Activated T-cell treated with anti-CD3 and anti-CD28 coated beads, Interleukin-2, amount 50 U/mL, for 24 hours (primary cell): ENCODE measurements at regions not wholly inside any gene's neighbourhood (a gene's known extent, or its start where the extent isn't known, plus 50 kb on each side); places are given as distances from the start of the nearest gene placed in this dataset.
A peak's percentile ranks its signal among the peaks of the same experiment; 100 is the strongest.

Experiments used
- DNase-seq: peaks from one replicate; pipeline ENCODE4 v3.0.0-alpha.2; 2020
- H3K27ac Mint-ChIP-seq: 2 replicates; pipeline ENCODE4 v1.8.0; 2020; ENCODE audit warnings: mild to moderate bottlenecking, mixed read lengths
- H3K27me3 Mint-ChIP-seq: 2 replicates; pipeline ENCODE4 v1.8.0; 2020; ENCODE audit warnings: mixed read lengths
- H3K36me3 Mint-ChIP-seq: 2 replicates; pipeline ENCODE4 v1.8.0; 2020; ENCODE audit warnings: low read depth, mixed read lengths
- H3K4me1 Mint-ChIP-seq: 2 replicates; pipeline ENCODE4 v1.8.0; 2020; ENCODE audit warnings: low read depth, mixed read lengths
- H3K4me3 Mint-ChIP-seq: 2 replicates; pipeline ENCODE4 v1.8.0; 2020; ENCODE audit warnings: mild to moderate bottlenecking, moderate library complexity, mixed read lengths
- H3K9me3 Mint-ChIP-seq: 2 replicates; pipeline ENCODE4 v1.8.0; 2020; ENCODE audit warnings: mixed read lengths

- DNase-seq, result no peak
- no peaks in the 10 kb centered on the region for H3K9me3 Mint-ChIP-seq
- no peaks in the 10 kb centered on the region for H3K4me1 Mint-ChIP-seq
- H3K36me3 Mint-ChIP-seq, result no peaks in the 10 kb centered on the region
- H3K27ac Mint-ChIP-seq, result no peak overlapping the region
- no peak overlapping the region for H3K4me3 Mint-ChIP-seq
- H3K27me3 Mint-ChIP-seq, result peaks cover 6% of the 10 kb centered on the region
These were observed 248.1 kb downstream of the HS3ST3A1 start for GRCh38 chr17:13353590-13353989.

GRCh38 chr17:13352747-13353415 lies 248.8 kb downstream of the HS3ST3A1 start:
- H3K36me3 Mint-ChIP-seq, result no peaks in the 10 kb centered on the region
- H3K27me3 Mint-ChIP-seq, result peaks cover 6% of the 10 kb centered on the region
- no peaks in the 10 kb centered on the region for H3K4me1 Mint-ChIP-seq
- DNase-seq, result no peak
- no peak overlapping the region for H3K4me3 Mint-ChIP-seq
- no peak overlapping the region for H3K27ac Mint-ChIP-seq
- H3K9me3 Mint-ChIP-seq, result no peaks in the 10 kb centered on the region

DNA sequence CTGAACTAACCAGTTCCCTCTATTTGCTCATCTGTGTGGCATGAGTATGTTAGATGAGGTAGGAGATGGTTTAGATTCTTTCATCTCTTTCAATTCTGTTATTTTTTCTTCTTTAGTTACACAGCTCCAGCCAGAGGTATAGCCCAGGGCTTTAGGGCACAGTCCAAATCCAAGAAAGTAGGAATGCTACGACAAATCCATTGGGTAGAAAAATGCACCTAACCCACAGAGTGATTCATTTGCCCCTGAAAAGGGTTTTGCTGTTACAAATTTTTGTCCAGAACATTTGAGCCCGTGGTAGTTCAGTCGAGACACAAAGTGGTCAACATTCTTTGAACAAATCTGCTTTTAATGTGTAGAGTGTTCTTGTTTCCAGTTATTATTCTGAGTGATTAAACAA lies 250.7 kb downstream of the HS3ST3A1 start:
- Mint-ChIP-seq H3K27me3 (peaks cover 6% of the 10 kb centered on the region), H3K36me3 (no peaks in the 10 kb centered on the region), H3K4me3 (no peak overlapping the region), H3K4me1 (peaks cover 14% of the 10 kb centered on the region), H3K9me3 (peaks cover 5% of the 10 kb centered on the region), H3K27ac (no peak overlapping the region)
- DNase-seq, result no peak

GRCh38 chr17:13350466-13350865 lies 251.3 kb downstream of the HS3ST3A1 start:
- peaks cover 6% of the 10 kb centered on the region for H3K27me3 Mint-ChIP-seq
- no peak overlapping the region for H3K27ac Mint-ChIP-seq
- H3K4me3 Mint-ChIP-seq, result no peak overlapping the region
- peaks cover 5% of the 10 kb centered on the region for H3K9me3 Mint-ChIP-seq
- peaks cover 17% of the 10 kb centered on the region for H3K4me1 Mint-ChIP-seq
- H3K36me3 Mint-ChIP-seq, result no peaks in the 10 kb centered on the region
- no peak for DNase-seq

DNA sequence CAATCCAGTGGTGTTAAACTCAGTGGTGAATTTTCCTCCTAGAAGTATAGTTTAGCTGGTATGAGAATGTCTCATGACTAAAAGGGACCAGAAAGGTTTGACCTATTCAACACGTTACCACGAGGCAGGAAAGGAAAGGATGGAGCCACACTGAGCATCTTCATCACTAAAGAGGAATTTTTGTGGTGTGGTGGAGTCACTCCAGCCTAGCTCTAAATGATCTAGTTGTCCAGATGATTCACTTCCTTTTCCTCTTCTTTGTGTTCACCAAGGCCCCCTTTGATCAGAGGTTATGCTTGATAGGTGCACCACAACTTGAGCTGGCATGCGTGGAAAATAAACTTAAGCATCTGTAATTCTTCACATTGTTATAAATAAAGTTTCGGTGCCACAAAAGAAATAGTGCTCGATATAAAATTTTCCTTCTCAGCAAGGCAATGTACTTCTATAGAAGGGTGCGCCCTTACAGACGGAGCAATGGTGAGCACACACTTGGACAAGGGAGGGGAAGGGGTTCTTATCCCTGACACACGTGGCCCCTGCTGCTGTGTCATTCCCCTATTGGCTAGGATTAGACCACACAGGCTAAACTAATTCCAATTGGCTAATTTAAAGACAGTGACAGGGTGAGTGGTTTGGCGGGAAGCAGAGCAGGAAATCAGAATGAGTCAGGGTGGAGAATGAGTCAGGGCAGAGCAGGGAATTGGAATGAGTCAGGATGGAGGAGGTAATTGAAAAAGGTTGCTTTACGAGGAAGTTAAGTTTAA lies 254.6 kb downstream of the HS3ST3A1 start:
- DNase-seq, result no peak

GRCh38 chr17:13346592-13346991 lies 255.1 kb downstream of the HS3ST3A1 start:
- peaks cover 17% of the 10 kb centered on the region for H3K4me1 Mint-ChIP-seq
- peaks cover 11% of the 10 kb centered on the region for H3K27me3 Mint-ChIP-seq
- DNase-seq, result no peak
- no peak overlapping the region for H3K4me3 Mint-ChIP-seq
- peak overlapping the region; percentile 30 for H3K27ac Mint-ChIP-seq
- no peaks in the 10 kb centered on the region for H3K36me3 Mint-ChIP-seq
- peaks cover 5% of the 10 kb centered on the region for H3K9me3 Mint-ChIP-seq

More for the DNA sequence above, 254.6 kb downstream of the HS3ST3A1 start:
- Mint-ChIP-seq H3K4me3 (no peak overlapping the region), H3K27ac (peak overlapping the region; percentile 73), H3K9me3 (peaks cover 5% of the 10 kb centered on the region), H3K27me3 (peaks cover 11% of the 10 kb centered on the region), H3K4me1 (peaks cover 17% of the 10 kb centered on the region), H3K36me3 (no peaks in the 10 kb centered on the region)

DNA sequence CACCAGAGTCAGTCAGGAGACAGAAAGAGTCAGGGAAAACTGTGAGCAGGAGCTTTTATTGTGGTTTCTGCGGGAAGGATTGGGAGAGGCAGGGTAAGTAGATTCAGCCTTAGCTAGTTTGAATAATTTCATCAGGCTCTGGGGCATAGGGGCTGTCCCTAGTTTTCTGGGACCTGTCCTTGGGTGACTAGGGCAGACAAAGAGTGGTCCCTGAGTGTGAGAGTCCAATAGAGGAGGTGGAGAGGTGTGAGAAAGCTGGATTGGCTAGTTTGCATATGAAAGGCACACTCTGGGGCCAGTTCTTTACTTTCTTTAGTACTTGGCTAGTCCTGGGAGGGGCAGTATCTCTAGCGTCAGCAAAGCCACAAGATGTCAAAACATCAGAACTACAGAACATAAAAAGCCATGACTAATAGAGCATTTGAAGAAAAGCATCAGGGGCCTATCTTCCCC lies 255.6 kb downstream of the HS3ST3A1 start:
- H3K27ac Mint-ChIP-seq, result peak overlapping the region; percentile 30
- no peak overlapping the region for H3K4me3 Mint-ChIP-seq
- H3K27me3 Mint-ChIP-seq, result peaks cover 12% of the 10 kb centered on the region
- no peaks in the 10 kb centered on the region for H3K36me3 Mint-ChIP-seq
- peaks cover 17% of the 10 kb centered on the region for H3K4me1 Mint-ChIP-seq
- no peak for DNase-seq
- peaks cover 5% of the 10 kb centered on the region for H3K9me3 Mint-ChIP-seq

GRCh38 chr17:13338421-13338820 lies 263.3 kb downstream of the HS3ST3A1 start:
- Mint-ChIP-seq H3K27ac (no peak overlapping the region), H3K4me3 (no peak overlapping the region), H3K4me1 (peaks cover 4% of the 10 kb centered on the region), H3K27me3 (peaks cover 44% of the 10 kb centered on the region), H3K9me3 (no peaks in the 10 kb centered on the region), H3K36me3 (no peaks in the 10 kb centered on the region)
- DNase-seq, result no peak

DNA sequence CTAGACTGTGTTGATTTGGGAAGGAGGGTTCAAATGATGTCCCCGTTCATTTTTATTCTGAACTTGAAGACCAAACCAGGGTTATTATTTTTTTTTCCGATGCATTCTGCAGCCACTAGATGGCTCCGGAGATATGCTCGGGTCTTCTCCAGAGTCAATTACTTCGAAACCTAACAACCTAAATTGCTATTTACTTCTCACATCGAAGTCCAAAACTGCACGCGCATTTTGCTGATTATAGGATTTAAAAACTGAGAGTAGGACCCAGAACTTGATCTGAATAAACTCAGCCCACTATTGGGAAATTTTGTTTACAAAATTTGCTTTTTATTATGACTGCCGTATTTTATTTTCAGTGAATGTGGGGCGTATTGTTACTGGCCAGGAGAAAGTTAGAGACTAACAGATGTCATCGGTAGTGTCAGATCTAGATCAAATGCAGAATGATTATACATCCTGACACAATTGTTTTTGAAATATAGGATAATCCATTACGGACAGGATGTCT lies 263.8 kb downstream of the HS3ST3A1 start:
- no peak overlapping the region for H3K27ac Mint-ChIP-seq
- H3K27me3 Mint-ChIP-seq, result peaks cover 44% of the 10 kb centered on the region
- H3K36me3 Mint-ChIP-seq, result no peaks in the 10 kb centered on the region
- H3K4me1 Mint-ChIP-seq, result peaks cover 4% of the 10 kb centered on the region
- H3K4me3 Mint-ChIP-seq, result no peak overlapping the region
- no peaks in the 10 kb centered on the region for H3K9me3 Mint-ChIP-seq
- no peak for DNase-seq

- Mint-ChIP-seq H3K27ac (no peak overlapping the region), H3K9me3 (no peaks in the 10 kb centered on the region), H3K4me3 (no peak overlapping the region), H3K4me1 (peaks cover 4% of the 10 kb centered on the region), H3K27me3 (peaks cover 51% of the 10 kb centered on the region), H3K36me3 (no peaks in the 10 kb centered on the region)
- no peak for DNase-seq
These were observed 264.6 kb downstream of the HS3ST3A1 start for GRCh38 chr17:13337151-13337550.

DNA sequence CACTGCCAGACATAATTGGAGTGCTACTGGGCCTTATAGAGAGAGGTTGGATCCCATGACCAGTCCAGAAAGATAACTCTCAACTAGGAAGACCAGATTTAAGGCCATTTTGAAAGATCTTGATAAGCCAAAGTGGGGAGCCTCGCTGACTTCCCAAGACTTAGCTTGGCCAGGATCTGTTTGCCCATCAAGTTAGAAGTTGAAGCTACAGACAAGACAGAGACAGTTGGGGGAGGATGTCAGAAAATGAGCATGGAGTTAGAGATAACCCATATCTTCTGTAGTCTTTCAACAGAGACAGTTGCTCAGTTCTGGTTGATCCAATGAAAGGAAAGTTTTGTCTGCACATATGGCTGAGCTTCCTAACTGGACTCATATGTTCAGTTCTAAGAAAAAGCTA lies 267.4 kb downstream of the HS3ST3A1 start:
- peaks cover 4% of the 10 kb centered on the region for H3K4me1 Mint-ChIP-seq

GRCh38 chr17:13333661-13334060 lies 268.1 kb downstream of the HS3ST3A1 start:
- Mint-ChIP-seq H3K27me3 (peaks cover 40% of the 10 kb centered on the region), H3K4me1 (peaks cover 4% of the 10 kb centered on the region), H3K27ac (no peak overlapping the region)

More for the DNA sequence above, 267.4 kb downstream of the HS3ST3A1 start:
- H3K36me3 Mint-ChIP-seq, result no peaks in the 10 kb centered on the region
- no peak overlapping the region for H3K27ac Mint-ChIP-seq
- H3K4me3 Mint-ChIP-seq, result no peak overlapping the region
- peaks cover 40% of the 10 kb centered on the region for H3K27me3 Mint-ChIP-seq
- H3K9me3 Mint-ChIP-seq, result no peaks in the 10 kb centered on the region
- no peak for DNase-seq

GRCh38 chr17:13332207-13332606 lies 269.5 kb downstream of the HS3ST3A1 start:
- no peaks in the 10 kb centered on the region for H3K36me3 Mint-ChIP-seq
- H3K4me1 Mint-ChIP-seq, result no peaks in the 10 kb centered on the region
- peaks cover 29% of the 10 kb centered on the region for H3K27me3 Mint-ChIP-seq
- H3K4me3 Mint-ChIP-seq, result no peak overlapping the region
- H3K27ac Mint-ChIP-seq, result no peak overlapping the region
- DNase-seq, result no peak
- H3K9me3 Mint-ChIP-seq, result no peaks in the 10 kb centered on the region

More at GRCh38 chr17:13333661-13334060, 268.1 kb downstream of the HS3ST3A1 start:
- no peaks in the 10 kb centered on the region for H3K9me3 Mint-ChIP-seq
- H3K36me3 Mint-ChIP-seq, result no peaks in the 10 kb centered on the region
- DNase-seq, result no peak
- no peak overlapping the region for H3K4me3 Mint-ChIP-seq

GRCh38 chr17:13329421-13329820 lies 272.3 kb downstream of the HS3ST3A1 start:
- DNase-seq, result no peak
- Mint-ChIP-seq H3K27ac (no peak overlapping the region), H3K27me3 (peaks cover 28% of the 10 kb centered on the region), H3K9me3 (no peaks in the 10 kb centered on the region), H3K4me3 (no peak overlapping the region), H3K4me1 (no peaks in the 10 kb centered on the region), H3K36me3 (no peaks in the 10 kb centered on the region)

GRCh38 chr17:13323990-13324389 lies 277.7 kb downstream of the HS3ST3A1 start:
- Mint-ChIP-seq H3K27me3 (peaks cover 29% of the 10 kb centered on the region), H3K4me3 (no peak overlapping the region), H3K27ac (no peak overlapping the region), H3K36me3 (no peaks in the 10 kb centered on the region), H3K9me3 (no peaks in the 10 kb centered on the region), H3K4me1 (no peaks in the 10 kb centered on the region)
- no peak for DNase-seq
